HG03432 (cell line): ENCODE measurements at regions not wholly inside any gene's neighbourhood (a gene's known extent, or its start where the extent isn't known, plus 50 kb on each side); places are given as distances from the start of the nearest gene placed in this dataset.

ENCODE experiments used
- ATAC-seq: cut with Tn5 transposase; IDR thresholded peaks from one replicate; pipeline ENCODE4 v1.9.1; 2021; ENCODE audit warnings: mild to moderate bottlenecking, moderate library complexity; ENCODE audit not compliant: unreplicated experiment

- ATAC-seq: no peak
Measured at GRCh38 chr12:67370979-67371378, 101.8 kb downstream of the CAND1 start.

- ATAC-seq: no peak
Measured at GRCh38 chr12:67377021-67377420, 107.9 kb downstream of the CAND1 start.

GRCh38 chr12:67377541-67377940 is 108.4 kb downstream of the CAND1 start:
- ATAC-seq: no peak

GRCh38 chr12:67382241-67382871 is 113.2 kb downstream of the CAND1 start:
- no peak for ATAC-seq

GRCh38 chr12:67386869-67387565 is 117.9 kb downstream of the CAND1 start:
- ATAC-seq: no peak

- ATAC-seq: no peak
Measured at GRCh38 chr12:67388331-67389138, 119.4 kb downstream of the CAND1 start.

GRCh38 chr12:67390273-67390672 is 121.1 kb downstream of the CAND1 start:
- ATAC-seq: no peak

GRCh38 chr12:67391034-67391433 is 121.9 kb downstream of the CAND1 start:
- no peak for ATAC-seq

GRCh38 chr12:67391656-67392055 is 122.5 kb downstream of the CAND1 start:
- no peak for ATAC-seq

- ATAC-seq: no peak
Measured at GRCh38 chr12:67394550-67394949, 125.4 kb downstream of the CAND1 start.

GRCh38 chr12:67400742-67401141 is 131.6 kb downstream of the CAND1 start:
- no peak for ATAC-seq

- no peak for ATAC-seq
Measured at GRCh38 chr12:67410246-67410645, 141.1 kb downstream of the CAND1 start.

- no peak for ATAC-seq
Measured at GRCh38 chr12:67410667-67411067, 141.5 kb downstream of the CAND1 start.

GRCh38 chr12:67411562-67411961 is 142.4 kb downstream of the CAND1 start:
- ATAC-seq: no peak

- no peak for ATAC-seq
Measured at GRCh38 chr12:67413577-67413976, 144.4 kb downstream of the CAND1 start.

- ATAC-seq: no peak
Measured at GRCh38 chr12:67414011-67414715, 145.0 kb downstream of the CAND1 start.

- no peak for ATAC-seq
Measured at GRCh38 chr12:67415473-67415872, 146.3 kb downstream of the CAND1 start.

GRCh38 chr12:67419810-67420209 is 150.7 kb downstream of the CAND1 start:
- ATAC-seq: no peak

- ATAC-seq: no peak
Measured at GRCh38 chr12:67420506-67420905, 151.3 kb downstream of the CAND1 start.

- ATAC-seq: no peak
Measured at GRCh38 chr12:67422081-67422480, 152.9 kb downstream of the CAND1 start.

- ATAC-seq: no peak
Measured at GRCh38 chr12:67424784-67425183, 155.6 kb downstream of the CAND1 start.
